IMR-90 (cell line): ENCODE measurements at regions not wholly inside any gene's neighbourhood (a gene's known extent, or its start where the extent isn't known, plus 50 kb on each side); places are given as distances from the start of the nearest gene placed in this dataset.

Source experiments
- ATAC-seq: fragments of 200-7000 bp; cut with Tn5 transposase; 2 replicates; pipeline ENCODE4 v1.9.1; 2020; ENCODE audit warnings: low read depth, mild to moderate bottlenecking, moderate library complexity
- BruUV-seq: library from RNA; stranded (reverse); fragments of 400-500 nt; replicated peaks from 2 replicates; lab custom pipeline; 2021; lab: Mats Ljungman, UMichigan
- CTCF ChIA-PET: fragments of 300-600 bp; formaldehyde crosslinking; extraction: SDS; loops from one replicate; lab custom pipeline; 2021; ENCODE audit warnings: antibody characterized with exemption; lab: Yijun Ruan, JAX
- POLR2A ChIA-PET: fragments of 300-600 bp; sonication (Branson Sonifier 250); formaldehyde crosslinking; loops from one replicate; lab custom pipeline; 2022; ENCODE audit warnings: antibody characterized with exemption; ENCODE audit not compliant: unreplicated experiment; lab: Charles Lee
- DNase-seq: peaks from one replicate; pipeline ENCODE4 v3.0.0; 2013
- H2AFZ ChIP-seq: replicated peaks from 2 replicates; pipeline ENCODE3; 2013; ENCODE audit warnings: low read length, mild to moderate bottlenecking; ENCODE audit not compliant: poor library complexity
- H2AK5ac ChIP-seq: 2 replicates; pipeline ENCODE4 v1.6.1; 2013; ENCODE audit warnings: low read depth, low read length, inconsistent platforms
- H2AK9ac ChIP-seq: replicated peaks from 2 replicates; pipeline ENCODE3; 2013; ENCODE audit warnings: mild to moderate bottlenecking, low read depth, low read length, moderate library complexity; ENCODE audit not compliant: poor library complexity
- H2BK120ac ChIP-seq: 2 replicates; pipeline ENCODE4 v1.6.1; 2013; ENCODE audit warnings: low read depth, low read length, inconsistent platforms
- H2BK15ac ChIP-seq: 3 replicates; pipeline ENCODE4 v1.6.1; 2013; ENCODE audit warnings: low read depth, low read length, inconsistent platforms
- H2BK20ac ChIP-seq: 2 replicates; pipeline ENCODE4 v1.6.1; 2013; ENCODE audit warnings: low read depth, mild to moderate bottlenecking, inconsistent platforms, low read length, moderate library complexity
- H2BK5ac ChIP-seq: 2 replicates; pipeline ENCODE4 v1.6.1; 2013; ENCODE audit warnings: mild to moderate bottlenecking, low read depth, low read length, inconsistent platforms; ENCODE audit not compliant: poor library complexity, severe bottlenecking
- H3K14ac ChIP-seq: replicated peaks from 2 replicates; pipeline ENCODE4 v1.6.1; 2013; ENCODE audit warnings: low read depth, low read length, inconsistent platforms
- H3K18ac ChIP-seq: 2 replicates; pipeline ENCODE4 v1.6.1; 2013; ENCODE audit warnings: low read depth, low read length, control low read depth
- H3K23ac ChIP-seq: 2 replicates; pipeline ENCODE4 v1.6.1; 2013; ENCODE audit warnings: low read depth, low read length, inconsistent platforms
- H3K27ac ChIP-seq: 2 replicates; pipeline ENCODE4 v1.5.1; 2013; ENCODE audit warnings: mild to moderate bottlenecking, control low read depth, low read length; ENCODE audit not compliant: insufficient read depth
- H3K27me3 ChIP-seq: 2 replicates; pipeline ENCODE4 v1.6.1; 2013; ENCODE audit warnings: low read length; ENCODE audit not compliant: control insufficient read depth, insufficient read depth
- H3K36me3 ChIP-seq: 2 replicates; pipeline ENCODE4 v1.6.1; 2013; ENCODE audit warnings: low read length, mixed read lengths; ENCODE audit not compliant: control insufficient read depth, insufficient read depth
- H3K4ac ChIP-seq: 2 replicates; pipeline ENCODE4 v1.6.1; 2013; ENCODE audit warnings: low read depth, low read length, inconsistent platforms
- H3K4me1 ChIP-seq: 2 replicates; pipeline ENCODE4 v1.6.1; 2013; ENCODE audit warnings: low read length, mixed read lengths; ENCODE audit not compliant: control insufficient read depth, insufficient read depth
- H3K4me2 ChIP-seq: 2 replicates; pipeline ENCODE4 v1.6.1; 2013; ENCODE audit warnings: low read depth, mild to moderate bottlenecking, control low read depth, low read length, moderate library complexity
- H3K4me3 ChIP-seq: 2 replicates; pipeline ENCODE4 v1.5.1; 2013; ENCODE audit warnings: low read depth, mild to moderate bottlenecking, control low read depth, low read length, moderate library complexity; ENCODE audit not compliant: insufficient read depth
- H3K56ac ChIP-seq: 2 replicates; pipeline ENCODE4 v1.6.1; 2013; ENCODE audit warnings: low read length, inconsistent platforms; ENCODE audit not compliant: insufficient read depth; ENCODE audit errors: extremely low read depth
- H3K79me1 ChIP-seq, 2 experiments: 2 replicates each; pipeline ENCODE4 v1.6.1; 2013; ENCODE audit warnings: low read length in 2 of 2, inconsistent platforms in 1 of 2, low read depth in 1 of 2
- H3K9ac ChIP-seq: 2 replicates; pipeline ENCODE4 v1.6.1; 2013; ENCODE audit warnings: low read depth, low read length, control low read depth
- H3K9me1 ChIP-seq: 2 replicates; pipeline ENCODE4 v1.6.1; 2013; ENCODE audit warnings: low read length, inconsistent platforms; ENCODE audit not compliant: insufficient read depth
- H3K9me3 ChIP-seq: 2 replicates; pipeline ENCODE4 v1.6.1; 2013; ENCODE audit warnings: low read length; ENCODE audit not compliant: control insufficient read depth, insufficient read depth
- H4K20me1 ChIP-seq: 2 replicates; pipeline ENCODE4 v1.6.1; 2013; ENCODE audit warnings: low read length, inconsistent platforms; ENCODE audit not compliant: insufficient read depth
- H4K5ac ChIP-seq: 2 replicates; pipeline ENCODE4 v1.6.1; 2013; ENCODE audit warnings: mild to moderate bottlenecking, low read depth, low read length, control low read depth
- H4K8ac ChIP-seq, 2 experiments: 2 replicates each; pipeline ENCODE4 v1.6.1; 2013; ENCODE audit warnings: low read depth in 2 of 2, low read length in 2 of 2, control low read depth in 1 of 2, inconsistent platforms in 1 of 2
- H4K91ac ChIP-seq: 2 replicates; pipeline ENCODE4 v1.6.1; 2013; ENCODE audit warnings: low read depth, low read length, inconsistent platforms; ENCODE audit not compliant: insufficient read depth
- BHLHE40 ChIP-seq: fragments of 150-350 bp; IDR thresholded peaks from 2 replicates; pipeline ENCODE4 v1.6.1; 2016; ENCODE audit warnings: mild to moderate bottlenecking, low read depth, low read length
- CEBPB ChIP-seq: IDR thresholded peaks from 2 replicates; pipeline ENCODE4 v1.6.1; 2012; ENCODE audit warnings: low read depth, low read length, improper control_type of control experiment
- CTCF ChIP-seq: conservative IDR thresholded peaks from 2 replicates; pipeline ENCODE4 v1.5.1; 2012; ENCODE audit warnings: mild to moderate bottlenecking, low read depth, low read length, improper control_type of control experiment
- FOS ChIP-seq: fragments of 150-350 bp; IDR thresholded peaks from 2 replicates; pipeline ENCODE4 v1.6.1; 2016; ENCODE audit warnings: low read depth, low read length
- MAFK ChIP-seq: IDR thresholded peaks from 2 replicates; pipeline ENCODE4 v1.6.1; 2012; ENCODE audit warnings: low read depth, low read length, improper control_type of control experiment
- NFE2L2 ChIP-seq: fragments of 150-350 bp; IDR thresholded peaks from 2 replicates; pipeline ENCODE4 v1.6.1; 2016; ENCODE audit warnings: low read depth, mild to moderate bottlenecking, low read length
- POLR2A ChIP-seq: IDR thresholded peaks from 2 replicates; pipeline ENCODE4 v1.6.1; 2012; ENCODE audit warnings: mild to moderate bottlenecking, low read depth, low read length
- RAD21 ChIP-seq: IDR thresholded peaks from 2 replicates; pipeline ENCODE4 v1.6.1; 2012; ENCODE audit warnings: low read length, improper control_type of control experiment
- USF2 ChIP-seq: fragments of 150-350 bp; IDR thresholded peaks from 2 replicates; pipeline ENCODE4 v1.6.1; 2017; ENCODE audit warnings: mild to moderate bottlenecking, antibody characterized with exemption, low read length, low read depth
- WGBS, 2 experiments: methylation state at CpG; one replicate each; pipeline versions ENCODE4 v1.1.5 to v1.1.7; 2013; ENCODE audit warnings: missing lambda C conversion rate in 2 of 2; ENCODE audit not compliant: insufficient read length in 1 of 2; ENCODE audit errors: extremely low coverage in 2 of 2; 5-methylcytosine and 5-hydroxymethylcytosine counted together
- dilution Hi-C: fragments of 300-500 bp; cut with HindIII; formaldehyde crosslinking; loops from one replicate; pipeline ENCODE4 v1.14.3; 2018; ENCODE audit warnings: low sequenced_read_pairs; ENCODE audit not compliant: unreplicated experiment
- in situ Hi-C: fragments of 300-500 bp; cut with MboI; formaldehyde crosslinking; loops from 3 replicates; pipeline ENCODE4 v1.14.3; 2019; ENCODE audit warnings: low sequenced_read_pairs, inconsistent platforms, mixed read lengths
- intact Hi-C: fragments of 100-400 bp; cut with micrococcal nuclease; formaldehyde crosslinking; loops from 2 replicates; pipeline ENCODE4 v1.10.0; 2022

GRCh38 chr4:37054531-37055077, 189.9 kb upstream of the NWD2 start:
- Histone ChIP-seq H3K4me3 (no peak overlapping the region), H2AK9ac (no peak overlapping the region), H2BK5ac (no peak overlapping the region), H4K5ac (no peak overlapping the region), H3K14ac (no peak overlapping the region), H3K9ac (no peak overlapping the region), H3K4me1 (no peaks in the 10 kb centered on the region), H3K4me2 (no peak overlapping the region), H3K36me3 (no peaks in the 10 kb centered on the region), H3K23ac (no peak overlapping the region), H4K8ac (no peak overlapping the region), H3K9me3 (peaks cover 2% of the 10 kb centered on the region; the same call in 1 of the 2 replicates), H3K79me1 (no peaks in the 10 kb centered on the region), H3K4ac (no peak overlapping the region), H3K9me1 (no peaks in the 10 kb centered on the region), H2AFZ (no peak overlapping the region), H2AK5ac (no peak overlapping the region), H3K27me3 (no peaks in the 10 kb centered on the region), H4K20me1 (no peaks in the 10 kb centered on the region), H4K91ac (no peak overlapping the region), H3K18ac (no peak overlapping the region), H2BK120ac (no peak overlapping the region), H2BK20ac (no peak overlapping the region), H2BK15ac (no peak overlapping the region), H3K27ac (no peak overlapping the region), H3K56ac (no peak overlapping the region)
- no TSS peak for BruUV-seq
- CTCF ChIA-PET, result no interaction called here
- TF ChIP-seq RAD21 (no peak), NFE2L2 (no peak), MAFK (no peak), USF2 (no peak), FOS (no peak), POLR2A (no peak), CEBPB (no peak), BHLHE40 (no peak), CTCF (no peak)
- in situ Hi-C loops (no loop called here), dilution Hi-C loops (no loop called here), intact Hi-C loops (no loop called here)
- WGBS, 2 experiments, result 0% methylated on average over 2 of the region's 4 CpGs; no CpG with 5 or more reads in 1 of the 2 experiments
- no peak for DNase-seq
- POLR2A ChIA-PET, result no interaction called here
- ATAC-seq, result no peak
